ENCODE measurements at regions not wholly inside any gene's neighbourhood (a gene's known extent, or its start where the extent isn't known, plus 50 kb on each side); places are given as distances from the start of the nearest gene placed in this dataset.

GRCh38 chr19:30148039-30148790, 206.2 kb downstream of the URI1 start:
- BruUV-seq (replicated peaks), result no TSS peak
- no peaks in the 10 kb centered on the region for H3K4me1 ChIP-seq (ENCODE audit: insufficient read depth, low read length, poor library complexity, severe bottlenecking)

GRCh38 chr19:30148803-30149202, 206.8 kb downstream of the URI1 start:
- DNase-seq (ENCODE audit: low spot score), result no peak
- Histone ChIP-seq H3K27me3 (replicated peaks; ENCODE audit: insufficient read depth, low read depth, low read length, poor library complexity) (no peaks in the 10 kb centered on the region), H3K4me3 (ENCODE audit: low read depth, low read length, poor library complexity, severe bottlenecking) (no peak overlapping the region), H3K9me3 (ENCODE audit: low read depth, low read length, poor library complexity, severe bottlenecking) (no peaks in the 10 kb centered on the region), H3K36me3 (ENCODE audit: insufficient read depth, low read length, poor library complexity, severe bottlenecking) (no peaks in the 10 kb centered on the region), H3K4me1 (ENCODE audit: insufficient read depth, low read length, poor library complexity, severe bottlenecking) (no peaks in the 10 kb centered on the region), H3K27ac (ENCODE audit: low read depth, low read length, poor library complexity, severe bottlenecking) (no peak overlapping the region)
- TF ChIP-seq CTCF (conservative IDR thresholded peaks at IDR 0.05; ENCODE audit: low read depth, low read length), result no peak
- no peak for TF ChIP-seq EZH2 (IDR thresholded peaks at IDR 0.05; ENCODE audit: borderline replicate concordance, low read depth, low read length, poor library complexity, severe bottlenecking)
- CTCF ChIA-PET, result no interaction called here
- BruUV-seq (replicated peaks), result no TSS peak
- POLR2A ChIA-PET (ENCODE audit: low non-redundant PET), result no interaction called here
- intact Hi-C loops (cut with micrococcal nuclease; ENCODE audit: unreplicated experiment), result no loop called here

More at GRCh38 chr19:30148039-30148790, 206.2 kb downstream of the URI1 start:
- Histone ChIP-seq H3K27me3 (replicated peaks; ENCODE audit: insufficient read depth, low read depth, low read length, poor library complexity) (no peaks in the 10 kb centered on the region), H3K9me3 (ENCODE audit: low read depth, low read length, poor library complexity, severe bottlenecking) (no peaks in the 10 kb centered on the region), H3K36me3 (ENCODE audit: insufficient read depth, low read length, poor library complexity, severe bottlenecking) (no peaks in the 10 kb centered on the region), H3K4me3 (ENCODE audit: low read depth, low read length, poor library complexity, severe bottlenecking) (no peak overlapping the region), H3K27ac (ENCODE audit: low read depth, low read length, poor library complexity, severe bottlenecking) (no peak overlapping the region)
- DNase-seq (ENCODE audit: low spot score), result no peak
- no peak for TF ChIP-seq CTCF (conservative IDR thresholded peaks at IDR 0.05; ENCODE audit: low read depth, low read length)
- TF ChIP-seq EZH2 (IDR thresholded peaks at IDR 0.05; ENCODE audit: borderline replicate concordance, low read depth, low read length, poor library complexity, severe bottlenecking), result no peak
- intact Hi-C loops (cut with micrococcal nuclease; ENCODE audit: unreplicated experiment), result no loop called here
- POLR2A ChIA-PET (ENCODE audit: low non-redundant PET), result no interaction called here
- CTCF ChIA-PET, result no interaction called here

GRCh38 chr19:30149300-30149699, 207.3 kb downstream of the URI1 start:
- no peaks in the 10 kb centered on the region for H3K9me3 ChIP-seq (ENCODE audit: low read depth, low read length, poor library complexity, severe bottlenecking)
- DNase-seq (ENCODE audit: low spot score), result no peak
- ChIA-PET CTCF (no interaction called here), POLR2A (ENCODE audit: low non-redundant PET) (no interaction called here)
- H3K27me3 ChIP-seq (replicated peaks; ENCODE audit: insufficient read depth, low read depth, low read length, poor library complexity), result no peaks in the 10 kb centered on the region
- TF ChIP-seq CTCF (conservative IDR thresholded peaks at IDR 0.05; ENCODE audit: low read depth, low read length) (no peak), EZH2 (IDR thresholded peaks at IDR 0.05; ENCODE audit: borderline replicate concordance, low read depth, low read length, poor library complexity, severe bottlenecking) (no peak)
- H3K27ac ChIP-seq (ENCODE audit: low read depth, low read length, poor library complexity, severe bottlenecking), result no peak overlapping the region
- no peaks in the 10 kb centered on the region for H3K36me3 ChIP-seq (ENCODE audit: insufficient read depth, low read length, poor library complexity, severe bottlenecking)
- no TSS peak for BruUV-seq (replicated peaks)
- intact Hi-C loops (cut with micrococcal nuclease; ENCODE audit: unreplicated experiment), result no loop called here
- H3K4me1 ChIP-seq (ENCODE audit: insufficient read depth, low read length, poor library complexity, severe bottlenecking), result no peaks in the 10 kb centered on the region
- no peak overlapping the region for H3K4me3 ChIP-seq (ENCODE audit: low read depth, low read length, poor library complexity, severe bottlenecking)
